GM18909 (cell line): ENCODE measurements at regions not wholly inside any gene's neighbourhood (a gene's known extent, or its start where the extent isn't known, plus 50 kb on each side); places are given as distances from the start of the nearest gene placed in this dataset.

Experiments
- ATAC-seq: cut with Tn5 transposase; IDR thresholded peaks from one replicate; pipeline ENCODE4 v1.9.1; 2021; ENCODE audit warnings: mild to moderate bottlenecking; ENCODE audit not compliant: unreplicated experiment, poor library complexity

DNA sequence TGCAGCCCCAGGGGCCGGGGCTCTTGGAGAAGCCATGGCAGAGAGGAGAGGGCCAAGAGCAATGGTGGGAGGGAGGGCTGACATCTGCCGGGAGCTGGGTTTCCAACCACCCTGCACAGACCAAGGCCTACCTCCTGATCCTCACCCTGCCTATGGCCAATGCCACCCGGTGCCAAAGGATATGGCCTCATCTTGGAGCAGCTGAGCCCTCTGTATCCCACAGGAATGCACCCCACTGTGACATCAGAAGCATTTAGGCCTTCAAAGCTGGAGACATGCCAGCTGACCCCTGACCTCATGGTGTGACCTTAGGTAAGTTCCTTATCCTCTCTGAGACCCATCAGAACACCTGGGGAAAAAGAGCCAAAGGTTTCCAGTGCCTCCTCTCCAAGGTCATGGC lies 113.6 kb upstream of the ZMIZ1 start:
- no peak for ATAC-seq

DNA sequence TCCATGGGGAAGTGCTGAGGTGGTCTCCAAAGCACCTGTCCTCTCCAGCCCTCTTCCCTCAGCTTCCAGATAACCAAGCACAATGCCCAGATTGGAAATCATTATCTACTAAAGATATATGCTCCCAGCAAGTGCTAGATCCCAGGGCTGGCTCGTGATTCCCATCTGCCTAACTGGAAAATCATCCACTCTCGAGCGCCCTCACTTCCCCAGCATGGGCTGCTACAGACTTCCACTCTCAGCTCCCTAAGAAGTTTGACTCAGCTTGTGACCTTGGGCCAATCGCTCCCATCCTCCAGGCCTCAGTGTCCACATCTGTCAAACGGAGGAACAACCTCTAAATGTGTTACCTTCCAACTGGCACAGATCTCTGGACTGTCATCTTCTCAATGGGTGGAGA lies 112.4 kb upstream of the ZMIZ1 start:
- no peak for ATAC-seq

DNA sequence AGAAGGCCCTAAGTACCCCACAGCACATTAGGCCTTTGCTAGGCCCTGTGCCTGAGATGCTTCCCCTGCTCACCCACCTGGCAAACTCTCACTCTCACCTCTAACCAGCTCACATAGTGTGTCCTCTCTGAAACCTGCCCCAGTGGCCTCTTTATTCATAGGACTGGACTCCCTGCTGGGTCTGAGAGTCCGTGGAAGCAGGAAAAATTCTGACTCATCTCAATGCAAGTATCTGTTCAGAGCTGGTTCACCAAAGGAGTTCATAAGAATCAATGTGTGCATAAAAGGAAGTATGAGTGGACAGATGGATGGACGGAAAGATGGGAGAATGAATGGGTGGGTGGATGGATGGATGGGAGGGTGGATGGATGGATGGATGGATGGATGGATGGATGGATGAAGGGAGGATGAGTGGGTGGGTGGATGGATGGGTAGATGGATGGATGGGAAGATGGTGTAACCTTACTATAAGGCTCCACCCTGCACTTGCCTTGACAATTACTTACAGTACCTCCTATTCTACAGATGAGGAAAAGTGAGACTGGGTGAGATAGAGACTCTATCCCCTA lies 111.2 kb upstream of the ZMIZ1 start:
- ATAC-seq, result no peak

DNA sequence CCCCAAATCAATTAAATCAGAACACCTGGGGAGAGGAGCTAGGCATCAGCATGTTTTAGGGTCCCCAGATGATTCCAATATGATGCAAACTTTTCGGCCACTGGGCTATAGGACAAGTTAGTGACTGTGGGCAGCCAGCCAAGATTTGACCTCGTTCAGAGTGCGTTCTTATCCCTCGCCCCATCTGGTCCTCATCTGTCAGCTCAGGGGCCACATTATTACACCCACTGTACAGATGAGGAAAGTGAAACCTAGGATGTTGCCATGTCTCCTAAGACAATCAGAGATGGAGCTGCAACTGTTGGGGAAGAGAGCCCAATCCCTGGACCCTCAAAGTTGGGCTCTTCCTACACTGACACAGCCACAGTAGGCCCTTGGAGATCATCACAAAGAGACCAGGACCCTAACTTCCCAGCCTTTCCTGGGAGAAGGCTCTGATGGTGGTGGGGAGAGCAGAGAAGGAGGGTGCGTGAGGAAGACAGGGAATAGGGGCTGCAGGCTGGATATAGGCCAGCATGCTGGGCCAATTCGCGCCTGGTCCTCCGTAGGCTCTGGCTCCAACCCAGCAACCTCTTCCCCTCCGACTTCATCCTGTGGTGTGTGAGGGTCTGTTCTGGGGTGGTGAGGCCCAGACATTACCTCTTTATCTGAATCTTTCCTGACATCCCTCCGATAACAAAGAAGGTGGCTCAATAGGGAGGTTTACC lies 109.4 kb upstream of the ZMIZ1 start:
- no peak for ATAC-seq

DNA sequence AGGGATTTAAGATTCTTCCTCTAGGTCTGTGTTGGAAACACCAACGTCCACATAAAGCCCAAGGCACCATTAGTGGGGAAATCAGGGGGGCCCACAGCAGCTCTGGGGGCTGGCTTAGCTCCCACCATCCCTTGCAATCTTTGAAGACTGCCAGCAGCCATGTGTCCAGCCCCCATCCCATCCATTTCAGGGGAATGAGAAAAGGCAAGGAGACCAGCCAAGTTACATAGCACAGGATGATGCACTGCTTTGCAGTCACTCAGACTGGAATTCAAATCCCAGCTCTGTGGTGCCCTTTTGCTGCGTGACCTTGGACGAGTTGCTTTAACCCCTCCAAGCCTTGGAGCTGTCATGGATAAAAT lies 108.9 kb upstream of the ZMIZ1 start:
- no peak for ATAC-seq

DNA sequence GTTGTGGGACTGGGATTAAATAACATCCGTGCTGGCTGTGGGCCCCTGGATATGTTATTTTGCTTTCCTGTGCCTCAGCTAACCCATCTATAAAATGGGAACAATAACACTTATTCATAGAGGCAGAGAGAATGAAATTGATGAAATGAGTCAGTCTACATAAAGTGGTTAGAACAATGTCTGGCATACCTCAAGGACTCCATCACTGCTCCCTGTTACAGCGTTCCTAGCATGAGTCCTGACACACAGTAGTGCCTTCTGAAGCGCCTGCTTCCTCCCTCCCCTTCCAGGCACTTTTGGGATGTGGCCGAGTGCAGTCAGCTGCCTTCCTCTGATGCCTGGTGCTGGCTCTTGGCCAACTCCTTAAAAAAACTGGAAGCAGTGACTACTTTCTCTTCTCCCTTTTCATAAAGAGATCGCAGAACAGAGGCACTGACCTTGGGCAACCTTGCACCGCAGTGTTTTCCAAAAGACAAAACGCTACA lies 108.4 kb upstream of the ZMIZ1 start:
- no peak for ATAC-seq

DNA sequence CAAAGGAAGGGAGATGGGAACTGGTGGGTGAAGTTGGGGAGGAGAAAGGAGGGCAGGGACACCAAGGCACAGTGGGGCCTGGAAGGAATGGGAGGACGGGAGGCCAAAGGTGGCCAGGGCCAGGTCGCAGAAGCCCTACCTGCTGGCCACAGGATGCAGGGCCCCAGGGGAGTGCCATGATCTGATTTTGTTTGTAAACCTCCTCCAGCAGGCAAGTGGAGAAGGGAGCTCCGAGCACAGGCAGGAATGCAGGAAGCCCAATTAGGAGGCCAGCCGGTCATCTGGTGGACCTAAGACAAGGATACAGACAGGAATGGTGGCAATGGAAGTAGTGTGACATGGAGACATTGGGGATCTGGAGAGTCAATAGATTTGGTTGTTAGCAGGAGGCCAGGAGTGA lies 107.0 kb upstream of the ZMIZ1 start:
- ATAC-seq, result no peak

DNA sequence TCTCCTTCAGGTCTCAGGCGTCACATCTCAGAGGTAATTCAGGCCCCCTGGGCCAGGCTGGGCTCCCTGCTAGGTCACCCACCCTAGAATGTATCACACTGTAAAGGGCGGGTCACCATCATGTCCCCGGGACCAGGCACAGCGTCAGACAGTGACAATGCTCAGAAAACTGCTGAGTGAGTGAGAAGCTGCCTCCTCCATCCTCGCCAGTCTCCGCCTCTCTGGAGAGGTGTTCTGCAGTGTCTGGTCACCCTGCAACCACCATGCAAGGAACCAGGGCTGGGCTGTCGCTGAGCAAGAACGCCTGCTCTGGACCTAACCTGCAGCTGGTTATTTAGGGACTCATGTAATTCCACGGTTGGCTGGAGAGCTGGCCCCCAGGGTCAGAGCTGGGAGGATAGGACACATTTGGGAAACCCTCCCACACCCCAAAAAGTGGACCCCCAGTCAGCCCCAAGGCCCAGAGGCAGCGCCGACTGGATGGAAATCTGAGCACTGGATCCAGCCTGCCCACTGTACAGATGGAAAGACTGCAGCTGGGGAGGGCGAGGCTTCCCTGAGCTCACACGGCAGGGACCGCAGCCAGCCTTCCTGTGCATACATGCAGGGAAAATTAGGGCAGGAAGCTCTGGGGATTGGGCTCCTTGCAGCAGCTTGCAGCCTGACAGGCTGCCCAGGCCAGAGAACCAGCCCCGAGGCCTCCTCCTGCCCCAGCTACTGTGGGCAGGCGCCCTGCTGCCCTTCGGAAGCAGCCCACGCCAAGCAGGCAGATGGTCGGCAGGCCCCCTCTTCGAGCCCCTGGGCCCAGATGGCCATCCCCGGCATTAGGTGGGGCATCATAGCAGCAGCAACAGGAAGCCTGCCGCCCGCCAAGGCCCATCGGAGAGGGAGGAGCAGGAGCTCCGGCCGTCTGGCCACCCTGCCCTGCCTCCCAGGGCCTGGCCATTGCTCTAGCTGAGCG lies 105.4 kb upstream of the ZMIZ1 start:
- no peak for ATAC-seq

DNA sequence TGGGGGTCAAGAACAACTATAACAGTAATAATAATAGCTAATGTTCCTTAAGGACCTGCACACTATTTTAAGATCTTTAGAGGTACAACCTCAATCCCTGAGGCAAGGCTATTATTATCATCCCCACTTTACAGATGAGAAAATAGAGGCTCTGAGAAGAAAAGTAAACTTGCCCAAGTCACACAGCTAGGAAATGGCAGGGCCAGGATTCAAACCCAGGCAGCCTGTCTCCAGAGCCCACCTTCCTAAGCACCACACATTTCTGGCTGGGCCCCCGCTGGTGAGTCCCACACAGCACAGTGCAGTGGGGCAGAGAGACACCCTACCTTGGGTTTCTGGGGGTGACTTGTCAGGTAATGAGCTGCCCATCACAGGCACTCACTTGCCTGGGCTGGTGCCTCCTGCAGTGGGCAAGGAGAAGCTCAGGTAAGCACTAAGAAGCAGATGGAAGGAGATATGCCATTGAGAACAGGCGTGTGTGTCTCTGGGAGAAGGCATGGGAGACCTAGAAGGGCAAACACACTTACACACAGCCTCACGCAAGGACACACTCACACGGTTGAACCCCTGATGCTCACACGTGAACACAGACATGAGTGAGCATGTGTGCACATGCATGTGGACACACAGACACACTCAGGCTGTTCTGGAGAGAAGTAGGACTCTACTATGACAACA lies 104.4 kb upstream of the ZMIZ1 start:
- ATAC-seq, result no peak

DNA sequence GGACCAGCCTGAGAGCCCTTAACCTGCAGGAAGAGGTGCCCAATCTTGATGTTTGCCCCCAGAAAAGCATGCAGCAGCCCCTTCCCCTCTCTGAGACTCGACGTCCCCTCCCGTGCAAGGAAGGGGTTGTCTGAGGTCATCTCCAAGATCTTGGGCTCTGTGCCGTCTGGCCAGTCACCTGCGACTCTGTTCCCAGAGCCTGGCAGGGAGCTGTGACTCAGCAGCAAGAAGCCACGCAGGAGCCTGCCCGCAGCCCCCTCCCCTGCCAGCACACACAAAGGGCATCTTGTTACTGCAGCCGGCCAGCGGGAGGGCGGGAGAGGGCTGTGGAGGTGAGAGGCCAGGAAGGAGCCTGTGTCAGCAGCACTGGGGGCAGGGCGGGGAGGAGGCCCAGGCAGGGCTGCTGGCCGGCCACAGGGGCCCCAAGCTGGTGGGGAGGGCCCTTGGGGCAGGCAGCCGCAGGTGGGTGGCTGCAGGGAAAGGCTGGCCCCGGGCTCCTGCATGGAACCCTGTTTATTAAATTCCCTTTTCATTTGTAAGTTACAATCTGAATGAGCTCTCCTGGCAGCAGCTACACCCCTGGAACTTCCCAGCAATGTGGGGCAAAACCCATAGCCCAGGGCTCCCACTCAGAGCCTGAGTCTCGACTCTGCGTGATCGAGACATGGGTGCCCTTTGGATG lies 103.7 kb upstream of the ZMIZ1 start:
- ATAC-seq, result no peak

DNA sequence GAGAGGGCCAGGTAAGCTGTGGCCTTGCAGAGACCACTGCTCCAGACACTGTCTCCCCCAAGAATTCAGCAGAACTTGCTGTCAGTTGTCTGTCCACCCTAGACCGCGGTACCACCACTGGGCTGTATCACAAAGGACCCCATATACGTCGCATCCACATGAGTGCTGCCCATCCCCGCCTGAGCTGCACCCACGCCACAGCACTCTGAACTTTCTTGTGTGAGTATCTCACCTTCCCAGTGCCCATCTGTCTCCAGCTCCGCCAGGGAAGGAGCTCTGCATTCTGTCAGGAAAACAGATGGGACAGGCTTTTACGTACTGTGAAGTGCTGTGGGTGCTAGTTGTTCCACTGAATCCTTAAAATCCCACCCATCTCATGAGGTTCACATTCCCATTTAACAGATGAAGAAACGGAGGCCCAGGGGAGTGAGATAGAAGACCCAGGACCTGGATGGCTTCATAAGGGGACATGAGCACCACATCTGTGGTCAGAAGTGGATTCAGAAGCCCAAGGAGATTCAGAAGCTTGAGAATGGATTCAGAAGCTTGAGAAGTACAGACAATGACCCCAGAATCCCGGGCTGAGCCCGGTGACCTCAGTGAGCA lies 102.5 kb upstream of the ZMIZ1 start:
- ATAC-seq, result no peak

DNA sequence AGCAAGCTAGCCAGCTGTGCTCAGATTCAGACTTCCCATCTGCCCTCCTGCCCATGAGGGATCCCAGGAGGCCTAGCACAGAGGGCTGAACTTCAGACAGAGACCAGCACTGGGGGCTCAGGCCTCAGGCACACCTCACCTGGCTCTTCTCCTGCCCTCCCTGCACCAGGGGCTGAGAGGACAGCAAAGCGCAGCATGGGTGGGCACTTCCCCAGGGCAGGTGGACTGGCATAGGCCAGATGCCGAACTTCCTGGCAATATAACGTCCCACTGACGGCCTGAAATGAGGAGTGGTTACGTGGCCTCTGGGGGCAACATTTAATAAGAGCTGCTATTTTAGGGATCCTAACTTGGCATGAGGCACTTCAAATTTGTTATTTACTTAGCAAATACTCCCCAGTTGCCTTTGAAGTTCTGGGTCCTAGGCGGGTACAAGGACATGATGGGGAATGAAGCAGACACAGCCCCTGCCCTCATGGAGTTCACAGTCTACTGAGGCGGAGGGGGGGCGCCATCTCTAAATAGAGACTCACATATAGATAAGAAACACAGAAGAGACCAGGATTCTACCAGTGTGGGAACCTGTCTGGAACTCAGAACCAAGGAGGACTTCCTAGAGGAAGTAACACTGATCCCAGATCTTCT lies 101.8 kb upstream of the ZMIZ1 start:
- ATAC-seq, result no peak

DNA sequence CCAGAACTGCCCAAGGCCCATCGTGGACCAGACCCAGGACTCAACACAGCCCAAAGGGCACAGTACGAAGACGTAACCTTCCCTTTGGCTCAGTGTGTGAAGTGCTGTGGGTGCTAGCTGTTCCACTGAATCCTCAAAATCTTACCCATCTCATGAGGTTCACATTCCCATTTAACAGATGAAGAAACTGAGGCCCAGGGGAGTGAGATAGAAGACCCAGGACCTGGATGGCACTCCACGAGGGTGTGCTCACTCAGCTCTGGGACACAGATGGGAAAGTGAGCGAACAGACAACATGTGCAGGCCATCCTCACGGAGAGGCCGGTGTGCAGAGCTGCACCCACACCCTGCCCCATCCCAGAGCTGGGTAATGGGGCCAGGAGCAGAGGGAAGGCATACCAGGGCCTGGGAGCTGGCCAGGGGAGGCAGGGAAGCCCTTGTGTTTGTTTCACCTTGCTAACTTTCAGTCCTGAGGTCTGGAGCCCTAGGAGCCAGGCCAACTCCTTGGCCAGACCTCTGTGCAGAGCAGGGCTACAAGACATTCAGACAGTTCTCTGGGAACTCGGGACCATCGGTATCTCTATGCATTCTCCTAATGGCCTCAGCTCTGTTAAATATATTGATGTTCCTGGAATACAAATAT lies 100.3 kb upstream of the ZMIZ1 start:
- ATAC-seq, result no peak

DNA sequence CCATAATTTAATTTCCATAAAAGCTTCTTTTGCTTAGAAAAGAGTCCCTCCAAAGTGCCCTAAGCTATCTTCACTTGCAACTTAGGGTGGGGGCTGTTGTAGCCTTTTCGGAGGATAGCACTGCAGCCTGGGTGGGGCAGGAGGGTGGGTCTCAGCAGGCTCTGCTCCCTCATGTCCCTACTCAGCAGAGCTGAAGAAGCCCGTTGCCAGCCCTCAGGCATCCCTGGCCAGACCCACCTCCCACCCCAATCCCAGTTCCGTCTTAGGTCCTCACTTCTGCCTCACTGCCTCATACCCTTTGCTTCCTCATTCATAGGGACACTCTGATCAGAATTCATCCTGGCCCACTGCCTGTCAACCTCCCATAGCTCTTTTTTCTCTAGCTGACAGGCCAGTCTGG lies 99.8 kb upstream of the ZMIZ1 start:
- no peak for ATAC-seq

DNA sequence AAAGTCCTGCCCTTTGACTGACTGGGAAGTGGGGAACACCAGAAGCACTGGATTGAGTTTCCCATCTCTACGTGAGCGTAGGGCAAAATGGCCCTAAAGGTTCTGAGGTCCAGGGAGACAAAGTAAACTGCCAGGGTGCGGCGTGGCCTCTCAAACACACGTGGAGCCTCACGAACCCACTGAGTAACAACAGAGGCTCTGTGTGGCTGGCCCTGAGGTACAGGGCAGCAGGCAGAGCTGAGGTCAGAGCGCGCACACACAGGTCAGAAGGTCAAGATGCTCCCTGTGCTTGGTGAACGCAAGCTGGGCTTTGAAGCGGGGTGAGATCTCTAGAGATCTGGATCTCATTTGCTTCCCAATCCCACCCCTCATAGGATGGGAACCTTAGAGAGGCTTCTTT lies 99.0 kb upstream of the ZMIZ1 start:
- ATAC-seq, result no peak

DNA sequence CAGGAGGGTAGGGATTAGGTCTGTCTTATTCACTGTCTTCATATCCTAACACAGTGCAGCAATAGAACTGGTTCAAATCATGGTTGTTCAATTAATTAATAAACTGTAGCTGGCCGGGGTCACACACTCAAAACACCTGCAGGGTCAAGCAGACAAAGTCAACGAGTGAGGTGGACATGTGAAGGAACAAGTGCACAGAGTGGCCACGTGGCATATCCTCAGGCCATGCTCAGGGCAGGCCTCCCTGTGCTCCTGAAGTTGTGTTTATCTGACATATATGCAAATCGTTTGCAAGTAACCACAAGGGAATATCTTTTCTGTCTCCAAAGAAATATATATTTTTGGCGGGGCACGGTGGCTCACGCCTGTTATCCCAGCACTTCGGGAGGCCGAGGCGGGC lies 98.5 kb upstream of the ZMIZ1 start:
- no peak for ATAC-seq

DNA sequence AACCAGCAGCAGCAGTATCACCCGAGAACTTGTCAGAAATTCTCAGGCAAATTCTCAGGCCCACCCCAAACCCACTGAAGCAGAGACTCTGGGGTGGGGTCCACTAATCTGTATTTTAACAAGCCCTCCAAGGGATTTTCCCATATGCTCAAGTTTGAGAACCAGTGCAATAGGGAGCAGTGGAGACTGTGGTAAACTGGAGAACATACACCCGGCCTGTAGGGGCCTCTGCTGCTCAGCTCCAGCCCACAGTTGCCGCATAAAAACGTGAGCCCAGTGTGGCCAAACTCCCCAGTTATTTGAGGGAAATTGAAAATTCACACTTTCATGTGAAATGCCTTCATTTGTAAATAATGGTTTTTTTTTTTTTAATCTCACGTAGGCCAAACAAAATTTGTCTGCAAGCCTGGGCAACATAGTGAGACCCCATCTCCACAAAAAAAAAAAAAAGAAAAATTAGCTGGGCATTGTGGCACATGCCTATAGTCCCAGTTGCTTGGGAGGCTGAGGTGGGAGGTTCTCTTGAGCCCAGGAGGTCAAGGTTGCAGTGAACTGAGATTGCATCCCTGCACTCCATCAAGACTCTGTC lies 97.6 kb upstream of the ZMIZ1 start:
- no peak for ATAC-seq

DNA sequence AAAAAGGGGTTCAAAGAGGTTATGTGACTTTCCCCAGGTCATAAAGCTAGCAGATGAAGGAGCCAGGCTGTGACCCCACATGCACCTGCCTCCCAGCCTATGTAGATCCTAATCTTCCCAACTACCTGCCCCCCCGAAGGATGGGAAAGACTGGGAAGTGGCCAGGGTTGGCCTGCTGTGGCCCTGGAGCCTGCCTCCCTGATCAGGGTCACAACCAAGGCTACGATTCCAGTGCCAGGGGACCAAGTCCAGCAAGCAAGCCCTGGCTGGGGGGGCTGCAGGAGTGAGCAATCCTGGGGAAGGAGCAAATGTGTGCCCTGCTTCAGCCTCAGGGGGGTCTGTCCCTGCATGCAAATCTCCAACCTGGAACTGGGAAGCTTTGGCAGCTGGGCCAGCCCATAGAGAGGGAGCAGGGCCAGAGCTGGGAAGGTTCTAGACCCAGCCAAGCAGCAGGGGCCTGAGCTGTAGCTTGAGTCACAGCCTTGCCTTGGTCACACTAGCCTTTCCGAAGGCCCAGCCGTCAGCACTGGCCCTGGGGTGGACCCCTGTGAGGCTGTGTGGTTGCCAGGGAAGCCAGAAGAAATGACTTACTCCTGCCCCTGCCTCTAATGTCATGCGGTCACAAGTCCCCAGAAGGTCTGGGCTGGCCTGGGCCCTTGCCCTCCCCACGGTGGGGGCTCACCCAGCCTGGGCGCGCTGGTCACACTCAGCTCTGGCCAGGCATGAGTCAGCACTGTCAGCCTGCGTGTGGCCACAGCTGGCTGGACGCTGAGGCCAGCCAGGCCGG lies 96.4 kb upstream of the ZMIZ1 start:
- ATAC-seq, result no peak
